Hepatocyte (in vitro differentiated cells): ENCODE measurements at regions not wholly inside any gene's neighbourhood (a gene's known extent, or its start where the extent isn't known, plus 50 kb on each side); places are given as distances from the start of the nearest gene placed in this dataset.

ENCODE experiments used
- CTCF ChIP-seq: fragments of 200-600 bp; sonication (generic); IDR thresholded peaks from 2 replicates; pipeline ENCODE4 v1.5.1; 2016; ENCODE audit warnings: antibody characterized with exemption, mild to moderate bottlenecking; ENCODE audit not compliant: poor library complexity
- EZH2 ChIP-seq: fragments of 200-600 bp; sonication (generic); IDR thresholded peaks from 2 replicates; pipeline ENCODE4 v1.6.1; 2016; ENCODE audit warnings: antibody characterized with exemption, mild to moderate bottlenecking, borderline replicate concordance

GRCh38 chr4:173913496-173913895, 370.0 kb downstream of the FBXO8 start:
- TF ChIP-seq EZH2 (no peak), CTCF (no peak)
